OCI-LY7 (cell line): ENCODE measurements at regions not wholly inside any gene's neighbourhood (a gene's known extent, or its start where the extent isn't known, plus 50 kb on each side); places are given as distances from the start of the nearest gene placed in this dataset.

Source experiments
- EZH2phosphoT487 ChIP-seq: fragments of 200-600 bp; sonication (generic); IDR thresholded peaks from 2 replicates; pipeline ENCODE4 v1.6.1; 2018; ENCODE audit warnings: low read depth, borderline replicate concordance, mild to moderate bottlenecking, mixed run types, antibody characterized with exemption, low read length, moderate library complexity, mixed read lengths
- TF ChIP-seq, protein P1 (sequence below): fragments of 200-600 bp; sonication (generic); conservative IDR thresholded peaks from 2 replicates; pipeline ENCODE4 v1.5.1; 2014; ENCODE audit warnings: mild to moderate bottlenecking, antibody characterized with exemption, low read length, moderate library complexity, mixed read lengths

- TF ChIP-seq, protein P1, sequence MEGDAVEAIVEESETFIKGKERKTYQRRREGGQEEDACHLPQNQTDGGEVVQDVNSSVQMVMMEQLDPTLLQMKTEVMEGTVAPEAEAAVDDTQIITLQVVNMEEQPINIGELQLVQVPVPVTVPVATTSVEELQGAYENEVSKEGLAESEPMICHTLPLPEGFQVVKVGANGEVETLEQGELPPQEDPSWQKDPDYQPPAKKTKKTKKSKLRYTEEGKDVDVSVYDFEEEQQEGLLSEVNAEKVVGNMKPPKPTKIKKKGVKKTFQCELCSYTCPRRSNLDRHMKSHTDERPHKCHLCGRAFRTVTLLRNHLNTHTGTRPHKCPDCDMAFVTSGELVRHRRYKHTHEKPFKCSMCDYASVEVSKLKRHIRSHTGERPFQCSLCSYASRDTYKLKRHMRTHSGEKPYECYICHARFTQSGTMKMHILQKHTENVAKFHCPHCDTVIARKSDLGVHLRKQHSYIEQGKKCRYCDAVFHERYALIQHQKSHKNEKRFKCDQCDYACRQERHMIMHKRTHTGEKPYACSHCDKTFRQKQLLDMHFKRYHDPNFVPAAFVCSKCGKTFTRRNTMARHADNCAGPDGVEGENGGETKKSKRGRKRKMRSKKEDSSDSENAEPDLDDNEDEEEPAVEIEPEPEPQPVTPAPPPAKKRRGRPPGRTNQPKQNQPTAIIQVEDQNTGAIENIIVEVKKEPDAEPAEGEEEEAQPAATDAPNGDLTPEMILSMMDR: no peak
- no peak for TF ChIP-seq EZH2phosphoT487
Measured at GRCh38 chr10:46106410-46107255, 60.6 kb upstream of the MSMB start.
